ENCODE measurements at regions not wholly inside any gene's neighbourhood (a gene's known extent, or its start where the extent isn't known, plus 50 kb on each side); places are given as distances from the start of the nearest gene placed in this dataset.

GRCh38 chr2:196449083-196449482, 190.4 kb upstream of the CCDC150 start:
- TF ChIP-seq POLR2A (IDR thresholded peaks at IDR 0.05) (no peak), CTCF (IDR thresholded peaks at IDR 0.05) (no peak)

Data from adrenal gland (tissue), 5 donors.